GM12878 (cell line): ENCODE measurements at regions not wholly inside any gene's neighbourhood (a gene's known extent, or its start where the extent isn't known, plus 50 kb on each side); places are given as distances from the start of the nearest gene placed in this dataset.
A peak's percentile ranks its signal among the peaks of the same experiment; 100 is the strongest.

Experiments
- ATAC-seq: fragments of 200-7000 bp; cut with Tn5 transposase; 3 replicates; pipeline ENCODE4 v1.9.1; 2020; ENCODE audit warnings: mild to moderate bottlenecking, moderate library complexity
- BruUV-seq: library from RNA; stranded (reverse); fragments of 400-500 nt; replicated peaks from 2 replicates; lab custom pipeline; 2021; lab: Mats Ljungman, UMichigan
- CTCF ChIA-PET: fragments of 300-600 bp; sonication (Branson Sonifier 250); formaldehyde crosslinking; extraction: SDS; loops from one replicate; lab custom pipeline; 2021; ENCODE audit warnings: inconsistent platforms; lab: Yijun Ruan, JAX
- POLR2A ChIA-PET: fragments of 350-600 bp; formaldehyde crosslinking; extraction: SDS; loops from one replicate; lab custom pipeline; 2021; ENCODE audit warnings: inconsistent platforms; lab: Charles Lee
- RAD21 ChIA-PET: fragments of 300-600 bp; sonication (Branson Sonifier 250); formaldehyde crosslinking; loops from one replicate; lab custom pipeline; 2023; ENCODE audit warnings: antibody characterized with exemption; ENCODE audit not compliant: unreplicated experiment; lab: Charles Lee
- SMC1A ChIA-PET: fragments of 300-600 bp; sonication (Branson Sonifier 250); formaldehyde crosslinking; loops from one replicate; lab custom pipeline; 2023; ENCODE audit not compliant: unreplicated experiment, uncharacterized antibody; lab: Charles Lee
- DNase-seq: peaks from one replicate; pipeline ENCODE4 v3.0.0-alpha.2; 2011; ENCODE audit warnings: low read depth, low spot score
- FAIRE-seq: peaks from 3 replicates; lab custom pipeline; 2011; peaks lifted over from hg19 to GRCh38; lab: Jason Lieb, UNC
- H2AFZ ChIP-seq: 2 replicates; pipeline ENCODE4 v1.6.0; 2011; ENCODE audit warnings: low read depth, low read length, control low read depth; ENCODE audit not compliant: control insufficient read depth
- H3K27ac ChIP-seq: 2 replicates; pipeline ENCODE4 v1.5.1; 2011; ENCODE audit warnings: control low read depth; ENCODE audit not compliant: control insufficient read depth, insufficient read depth
- H3K27me3 ChIP-seq, 2 experiments: replicated peaks in 1 of 2; 2 replicates each; pipeline versions ENCODE4 v1.6.0 to v1.6.1; 2011; ENCODE audit warnings: low read length in 1 of 2; ENCODE audit not compliant: control insufficient read depth in 2 of 2, insufficient read depth in 2 of 2
- H3K36me3 ChIP-seq, 2 experiments: 2 replicates each; pipeline ENCODE4 v1.5.1; 2011; ENCODE audit warnings: low read length in 1 of 2; ENCODE audit not compliant: control insufficient read depth in 2 of 2, insufficient read depth in 2 of 2
- H3K4me1 ChIP-seq: 2 replicates; pipeline ENCODE4 v1.6.1; 2011; ENCODE audit warnings: mild to moderate bottlenecking, low read length, moderate library complexity, mixed read lengths; ENCODE audit not compliant: control insufficient read depth, insufficient read depth
- H3K4me2 ChIP-seq: 2 replicates; pipeline ENCODE4 v1.6.0; 2011; ENCODE audit warnings: control low read depth; ENCODE audit not compliant: control insufficient read depth, insufficient read depth
- H3K4me3 ChIP-seq: fragments of 200-600 bp; sonication (generic); 2 replicates; pipeline ENCODE4 v1.5.1; 2016
- H3K79me2 ChIP-seq: 2 replicates; pipeline ENCODE4 v1.6.0; 2011; ENCODE audit warnings: low read length; ENCODE audit not compliant: control insufficient read depth, insufficient read depth
- H3K9ac ChIP-seq: 2 replicates; pipeline ENCODE4 v1.8.0; 2011; ENCODE audit warnings: low read length, control low read depth, mixed read lengths; ENCODE audit not compliant: control insufficient read depth, insufficient read depth
- H3K9me3 ChIP-seq: replicated peaks from 3 replicates; pipeline ENCODE4 v1.5.1; 2011; ENCODE audit warnings: mild to moderate bottlenecking, low read length; ENCODE audit not compliant: control insufficient read depth, insufficient read depth
- H4K20me1 ChIP-seq: 2 replicates; pipeline ENCODE4 v1.6.0; 2011; ENCODE audit not compliant: control insufficient read depth, insufficient read depth
- BHLHE40 ChIP-seq, 2 experiments: fragments of 450-650 bp in 1 of 2; IDR thresholded peaks; 2 replicates each; pipeline ENCODE4 v1.6.1; 2011 to 2017; ENCODE audit warnings: low read depth in 2 of 2, borderline replicate concordance in 1 of 2, improper control_type of control experiment in 1 of 2, low read length in 1 of 2, mild to moderate bottlenecking in 1 of 2
- CEBPB ChIP-seq, 2 experiments: fragments of 150-350 bp in 1 of 2; IDR thresholded peaks; 2 replicates each; pipeline ENCODE4 v1.6.1; 2012 to 2014; ENCODE audit warnings: low read depth in 2 of 2, low read length in 2 of 2, borderline replicate concordance in 1 of 2, inconsistent platforms in 1 of 2
- EGR1 ChIP-seq, 2 experiments: IDR thresholded peaks; 1 replicate in 1 of 2; 2 replicates in 1 of 2; pipeline ENCODE4 v1.6.1; 2011 to 2012; ENCODE audit warnings: low read depth in 2 of 2, low read length in 2 of 2, borderline replicate concordance in 1 of 2, mild to moderate bottlenecking in 1 of 2, moderate library complexity in 1 of 2
- ELK1 ChIP-seq: IDR thresholded peaks from 2 replicates; pipeline ENCODE4 v1.6.1; 2012; ENCODE audit warnings: low read depth, low read length, improper control_type of control experiment
- NFYB ChIP-seq: IDR thresholded peaks from 2 replicates; pipeline ENCODE4 v1.6.1; 2011; ENCODE audit warnings: low read depth, mild to moderate bottlenecking, low read length, improper control_type of control experiment, moderate library complexity; ENCODE audit not compliant: insufficient read depth
- POU2F2 ChIP-seq: IDR thresholded peaks from 3 replicates; pipeline ENCODE4 v1.6.1; 2011; ENCODE audit warnings: low read depth, mild to moderate bottlenecking, low read length, borderline replicate concordance
- RB1 ChIP-seq: fragments of 450-650 bp; formaldehyde crosslinking; IDR thresholded peaks from 2 replicates; pipeline ENCODE4 v1.6.1; 2017; ENCODE audit warnings: mild to moderate bottlenecking, borderline replicate concordance
- SPI1 ChIP-seq: IDR thresholded peaks from 2 replicates; pipeline ENCODE4 v1.6.1; 2011; ENCODE audit warnings: low read depth, mild to moderate bottlenecking, low read length, moderate library complexity, borderline replicate concordance; ENCODE audit not compliant: insufficient read depth
- USF2 ChIP-seq: IDR thresholded peaks from 2 replicates; pipeline ENCODE4 v1.6.1; 2011; ENCODE audit warnings: low read depth, low read length, improper control_type of control experiment, borderline replicate concordance
- ZNF592 ChIP-seq: fragments of 450-650 bp; IDR thresholded peaks from 2 replicates; pipeline ENCODE4 v1.6.1; 2017; ENCODE audit warnings: mild to moderate bottlenecking, moderate library complexity
- ZSCAN29 ChIP-seq: fragments of 450-650 bp; IDR thresholded peaks from 2 replicates; pipeline ENCODE4 v1.6.1; 2017; ENCODE audit warnings: mild to moderate bottlenecking, moderate library complexity
- WGBS: methylation state at CpG from one replicate; pipeline ENCODE4 v1.1.6; 2016; ENCODE audit warnings: low lambda C conversion rate; ENCODE audit not compliant: insufficient replicate concordance, insufficient coverage; ENCODE audit errors: missing lambda C conversion rate; 5-methylcytosine and 5-hydroxymethylcytosine counted together
- in situ Hi-C: fragments of 300-500 bp; cut with MboI; formaldehyde crosslinking; loops from 9 replicates; pipeline ENCODE4 v1.14.3; 2018; ENCODE audit warnings: mixed read lengths
- intact Hi-C: fragments of 100-400 bp; cut with micrococcal nuclease; formaldehyde crosslinking; loops from one replicate; pipeline ENCODE4 v1.14.2; 2022; ENCODE audit not compliant: unreplicated experiment

- no peak for TF ChIP-seq ZNF592
- TF ChIP-seq, all 136 proteins: peak for 0
These were observed 854.6 kb downstream of the RNF144A start (continued) for GRCh38 chr2:7771781-7772180.

- Histone ChIP-seq H3K9me3 (peaks cover 3% of the 10 kb centered on the region; the same call in 2 of the 3 replicates), H2AFZ (no peak overlapping the region), H3K9ac (no peak overlapping the region), H4K20me1 (no peaks in the 10 kb centered on the region), H3K36me3 (no peaks in the 10 kb centered on the region), H3K79me2 (no peaks in the 10 kb centered on the region), H3K4me2 (peak overlapping the region; percentile 14), H3K4me3 (peak overlapping the region; percentile 45), H3K4me1 (peaks cover 19% of the 10 kb centered on the region), H3K27me3 (no peaks in the 10 kb centered on the region), H3K27ac (peak overlapping the region; percentile 48)
- POLR2A ChIA-PET = interaction anchor here (1.0 to 1.7 kb wide), 2 partner anchors 15 to 50 kb away, joined by 3 to 5 read pairs; no protein-coding TSS in a partner anchor
- CTCF ChIA-PET = interaction anchor here (0.5 to 2.6 kb wide), 6 partner anchors 12 to 346 kb away, joined by 3 to 9 read pairs (median 4); no protein-coding TSS in a partner anchor
- FAIRE-seq (peak; percentile 91), DNase-seq (peak; percentile 91), ATAC-seq (peak; percentile 86)
- intact Hi-C loops = loop anchor here (1.0 to 2.0 kb wide), 8 partner anchors 37 to 769 kb away; no protein-coding TSS in a partner anchor
- BruUV-seq = no TSS peak
- RAD21 ChIA-PET = interaction anchor here (0.8 to 3.7 kb wide), 13 partner anchors 22 to 711 kb away, joined by 3 to 31 read pairs (median 3); no protein-coding TSS in a partner anchor
- 9% methylated on average over 12 of the region's 12 CpGs for WGBS
- in situ Hi-C loops = no loop called here
- SMC1A ChIA-PET = interaction anchor here (0.8 to 6.8 kb wide), 29 partner anchors 8 to 634 kb away, joined by 3 to 94 read pairs (median 5); no protein-coding TSS in a partner anchor
- peak; percentile 58 to 77; a peak in 3 of 4 replicates for TF ChIP-seq BHLHE40 (IDR thresholded peaks at IDR 0.05; ENCODE audit: borderline replicate concordance in 1 of 2, low read depth in 2 of 2, low read length in 1 of 2)
- peak; percentile 99 for TF ChIP-seq SPI1
- no peak for TF ChIP-seq USF2
- TF ChIP-seq NFYB = no peak
- TF ChIP-seq EGR1 (IDR thresholded peaks at IDR 0.05; ENCODE audit: borderline replicate concordance in 1 of 2, low read depth in 2 of 2, low read length in 2 of 2) = 0 out of 3 replicates have a peak, but pooled peaks of 1 of the 2 experiments have one; percentile 10
- TF ChIP-seq ZSCAN29 = peak; percentile 64
- TF ChIP-seq RB1 = no peak
- TF ChIP-seq ELK1 = no peak
- TF ChIP-seq CEBPB (IDR thresholded peaks at IDR 0.05; ENCODE audit: borderline replicate concordance in 1 of 2, low read depth in 2 of 2, low read length in 2 of 2) = peak; percentile 59 to 73; a peak in 2 of 4 replicates
- TF ChIP-seq POU2F2 = peak; percentile 75; the same call in 1 of the 3 replicates
These were observed 856.4 kb downstream of the RNF144A start for GRCh38 chr2:7773362-7774360.
